Peyer's patch (tissue), 4 donors: ENCODE measurements at regions not wholly inside any gene's neighbourhood (a gene's known extent, or its start where the extent isn't known, plus 50 kb on each side); places are given as distances from the start of the nearest gene placed in this dataset.

Experiments used
- POLR2A ChIP-seq, 2 donors: fragments of 450-650 bp; IDR thresholded peaks; one replicate each; pipeline ENCODE4 v1.5.1; 2017; ENCODE audit warnings: antibody characterized with exemption in 2 of 2, mild to moderate bottlenecking in 2 of 2, moderate library complexity in 2 of 2
- TF ChIP-seq, protein P1 (sequence below), 6 experiments: fragments of 450-650 bp in 4 of 6; fragments of 200-600 bp in 2 of 6; sonication (generic) in 1 of 6; IDR thresholded peaks; one replicate each; pipeline ENCODE4 v1.5.1; 2017 to 2019; ENCODE audit warnings: antibody characterized with exemption in 6 of 6, mild to moderate bottlenecking in 3 of 6, moderate library complexity in 1 of 6

DNA sequence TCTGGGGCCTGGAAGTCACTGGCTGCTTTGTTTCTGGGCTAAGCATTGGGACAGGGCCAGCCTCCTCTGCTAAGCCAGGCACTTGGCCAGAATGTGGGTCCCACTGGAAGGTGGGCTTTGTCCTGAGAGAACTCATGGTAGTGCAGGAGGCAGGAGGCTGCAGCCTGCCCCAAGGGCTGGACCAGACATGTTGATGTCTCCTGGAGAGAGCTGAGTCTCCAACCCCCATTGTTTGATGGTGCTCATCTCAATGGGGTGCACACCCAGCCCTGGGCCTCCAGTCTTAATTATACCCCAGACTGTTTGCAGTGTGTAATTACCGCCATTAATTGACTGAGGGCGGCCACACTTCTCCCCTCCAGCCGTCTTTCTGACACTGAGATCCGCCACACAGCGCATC is 220.5 kb upstream of the PMEPA1 start:
- TF ChIP-seq, protein P1, sequence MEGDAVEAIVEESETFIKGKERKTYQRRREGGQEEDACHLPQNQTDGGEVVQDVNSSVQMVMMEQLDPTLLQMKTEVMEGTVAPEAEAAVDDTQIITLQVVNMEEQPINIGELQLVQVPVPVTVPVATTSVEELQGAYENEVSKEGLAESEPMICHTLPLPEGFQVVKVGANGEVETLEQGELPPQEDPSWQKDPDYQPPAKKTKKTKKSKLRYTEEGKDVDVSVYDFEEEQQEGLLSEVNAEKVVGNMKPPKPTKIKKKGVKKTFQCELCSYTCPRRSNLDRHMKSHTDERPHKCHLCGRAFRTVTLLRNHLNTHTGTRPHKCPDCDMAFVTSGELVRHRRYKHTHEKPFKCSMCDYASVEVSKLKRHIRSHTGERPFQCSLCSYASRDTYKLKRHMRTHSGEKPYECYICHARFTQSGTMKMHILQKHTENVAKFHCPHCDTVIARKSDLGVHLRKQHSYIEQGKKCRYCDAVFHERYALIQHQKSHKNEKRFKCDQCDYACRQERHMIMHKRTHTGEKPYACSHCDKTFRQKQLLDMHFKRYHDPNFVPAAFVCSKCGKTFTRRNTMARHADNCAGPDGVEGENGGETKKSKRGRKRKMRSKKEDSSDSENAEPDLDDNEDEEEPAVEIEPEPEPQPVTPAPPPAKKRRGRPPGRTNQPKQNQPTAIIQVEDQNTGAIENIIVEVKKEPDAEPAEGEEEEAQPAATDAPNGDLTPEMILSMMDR (IDR thresholded peaks at IDR 0.05): no peak
- no peak for TF ChIP-seq POLR2A (IDR thresholded peaks at IDR 0.05)
